ENCODE measurements at regions not wholly inside any gene's neighbourhood (a gene's known extent, or its start where the extent isn't known, plus 50 kb on each side); places are given as distances from the start of the nearest gene placed in this dataset.
"Not testable (repeated sequence)": the region's sequence is repeated elsewhere in the genome, so short reads cannot be mapped to it uniquely, and the experiment has no call there.

GRCh38 chr4:165548702-165549101, 169.9 kb downstream of the CPE start:
- no peak for DNase-seq

- no peak for DNase-seq
These were observed 174.5 kb downstream of the CPE start for GRCh38 chr4:165553221-165553810.

GRCh38 chr4:165555302-165555701, 176.5 kb downstream of the CPE start:
- DNase-seq = no peak

GRCh38 chr4:165556383-165556782, 177.6 kb downstream of the CPE start:
- no peak for DNase-seq

GRCh38 chr4:165560941-165561340, 182.1 kb downstream of the CPE start:
- no peak for DNase-seq

- no peak for DNase-seq
These were observed 185.0 kb downstream of the CPE start for GRCh38 chr4:165563851-165564250.

GRCh38 chr4:165569031-165569430, 190.2 kb downstream of the CPE start:
- no peak for DNase-seq

GRCh38 chr4:165571476-165571875, 192.7 kb downstream of the CPE start:
- DNase-seq = not testable (repeated sequence)

- DNase-seq = no peak
These were observed 201.6 kb downstream of the CPE start for GRCh38 chr4:165580351-165580905.

GRCh38 chr4:165583341-165583740, 204.5 kb downstream of the CPE start:
- DNase-seq = no peak

- no peak for DNase-seq
These were observed 206.1 kb downstream of the CPE start for GRCh38 chr4:165584916-165585315.

- no peak for DNase-seq
These were observed 209.9 kb downstream of the CPE start for GRCh38 chr4:165588534-165589315.

- DNase-seq = peak; percentile 41
These were observed 213.6 kb downstream of the CPE start for GRCh38 chr4:165592386-165592785.

- no peak for DNase-seq
These were observed 219.0 kb downstream of the CPE start for GRCh38 chr4:165597581-165598480.

- no peak for DNase-seq
These were observed 222.3 kb downstream of the CPE start for GRCh38 chr4:165600959-165601683.

- no peak for DNase-seq
These were observed 223.8 kb downstream of the CPE start for GRCh38 chr4:165602621-165603020.

- no peak for DNase-seq
These were observed 225.4 kb downstream of the CPE start for GRCh38 chr4:165604181-165604580.

GRCh38 chr4:165605811-165606210, 227.0 kb downstream of the CPE start:
- DNase-seq = no peak

- DNase-seq = no peak
These were observed 227.8 kb downstream of the CPE start for GRCh38 chr4:165606465-165607205.

- DNase-seq = no peak
These were observed 230.8 kb downstream of the CPE start for GRCh38 chr4:165609653-165610052.

- DNase-seq = no peak
These were observed 232.1 kb downstream of the CPE start for GRCh38 chr4:165610679-165611437.
